Immature natural killer cell (primary cell): ENCODE measurements at regions not wholly inside any gene's neighbourhood (a gene's known extent, or its start where the extent isn't known, plus 50 kb on each side); places are given as distances from the start of the nearest gene placed in this dataset.

ENCODE experiments used
- DNase-seq, 3 donors: peaks; one replicate each; pipeline ENCODE4 v3.0.0; 2022; ENCODE audit warnings: mixed read lengths in 1 of 3
- H3K27ac Mint-ChIP-seq, 6 donors: one replicate each; pipeline ENCODE4 v1.8.0; 2020; ENCODE audit warnings: mixed read lengths in 6 of 6, mild to moderate bottlenecking in 5 of 6, inconsistent platforms in 4 of 6, moderate library complexity in 3 of 6
- H3K27me3 Mint-ChIP-seq, 3 donors: one replicate each; pipeline ENCODE4 v1.8.0; 2020 to 2021; ENCODE audit warnings: low read depth in 3 of 3, mild to moderate bottlenecking in 3 of 3, mixed read lengths in 3 of 3, moderate library complexity in 3 of 3, inconsistent platforms in 1 of 3
- H3K36me3 Mint-ChIP-seq, 3 donors: one replicate each; pipeline ENCODE4 v1.8.0; 2020; ENCODE audit warnings: mixed read lengths in 3 of 3, inconsistent platforms in 2 of 3, mild to moderate bottlenecking in 2 of 3
- H3K4me1 Mint-ChIP-seq, 2 donors: one replicate each; pipeline ENCODE4 v1.8.0; 2020; ENCODE audit warnings: inconsistent platforms in 2 of 2, mild to moderate bottlenecking in 2 of 2, mixed read lengths in 2 of 2, moderate library complexity in 1 of 2
- H3K4me3 Mint-ChIP-seq, 5 donors: one replicate each; pipeline ENCODE4 v1.8.0; 2020; ENCODE audit warnings: mild to moderate bottlenecking in 5 of 5, mixed read lengths in 5 of 5, inconsistent platforms in 3 of 5, moderate library complexity in 3 of 5
- H3K9me3 Mint-ChIP-seq, 6 donors: one replicate each; pipeline ENCODE4 v1.8.0; 2020; ENCODE audit warnings: mild to moderate bottlenecking in 6 of 6, mixed read lengths in 6 of 6, inconsistent platforms in 4 of 6, moderate library complexity in 3 of 6

GRCh38 chr18:61248589-61248988 lies 84.6 kb upstream of the CDH20 start:
- Mint-ChIP-seq H3K4me1 (no peaks in the 10 kb centered on the region), H3K9me3 (peaks cover 0 to 13% (median 5%) of the 10 kb centered on the region in 6 donors), H3K4me3 (no peak overlapping the region), H3K36me3 (no peaks in the 10 kb centered on the region), H3K27me3 (peaks cover 0 to 2% (median 0%) of the 10 kb centered on the region in 3 donors), H3K27ac (no peak overlapping the region)
- DNase-seq = no peak

- Mint-ChIP-seq H3K27ac (no peak overlapping the region), H3K36me3 (no peaks in the 10 kb centered on the region), H3K9me3 (peaks cover 0 to 15% (median 6%) of the 10 kb centered on the region in 6 donors), H3K27me3 (peaks cover 0 to 2% (median 0%) of the 10 kb centered on the region in 3 donors), H3K4me3 (no peak overlapping the region), H3K4me1 (no peaks in the 10 kb centered on the region)
- DNase-seq = no peak
Measured at GRCh38 chr18:61256291-61256690, 76.9 kb upstream of the CDH20 start.

- no peak overlapping the region for H3K27ac Mint-ChIP-seq
- no peaks in the 10 kb centered on the region for H3K27me3 Mint-ChIP-seq
- no peaks in the 10 kb centered on the region for H3K4me1 Mint-ChIP-seq
- no peak for DNase-seq
- H3K4me3 Mint-ChIP-seq = no peak overlapping the region
- peaks cover 0 to 25% (median 13%) of the 10 kb centered on the region in 6 donors for H3K9me3 Mint-ChIP-seq
- no peaks in the 10 kb centered on the region for H3K36me3 Mint-ChIP-seq
Measured at GRCh38 chr18:61261870-61262269, 71.4 kb upstream of the CDH20 start.

GRCh38 chr18:61272793-61273192 lies 60.4 kb upstream of the CDH20 start:
- H3K4me1 Mint-ChIP-seq = no peaks in the 10 kb centered on the region
- no peaks in the 10 kb centered on the region for H3K36me3 Mint-ChIP-seq
- no peak overlapping the region for H3K27ac Mint-ChIP-seq
- peaks cover 6 to 18% (median 7%) of the 10 kb centered on the region in 6 donors for H3K9me3 Mint-ChIP-seq
- DNase-seq = no peak
- H3K27me3 Mint-ChIP-seq = peaks cover 0 to 2% (median 2%) of the 10 kb centered on the region in 3 donors
- no peak overlapping the region for H3K4me3 Mint-ChIP-seq

GRCh38 chr18:61273533-61273932 lies 59.7 kb upstream of the CDH20 start:
- Mint-ChIP-seq H3K36me3 (no peaks in the 10 kb centered on the region), H3K27ac (no peak overlapping the region), H3K27me3 (peaks cover 0 to 2% (median 2%) of the 10 kb centered on the region in 3 donors), H3K4me3 (no peak overlapping the region), H3K4me1 (no peaks in the 10 kb centered on the region), H3K9me3 (peaks cover 5 to 18% (median 7%) of the 10 kb centered on the region in 6 donors)
- DNase-seq = no peak

- no peaks in the 10 kb centered on the region for H3K4me1 Mint-ChIP-seq
- H3K27me3 Mint-ChIP-seq = peaks cover 0 to 2% (median 2%) of the 10 kb centered on the region in 3 donors
- H3K36me3 Mint-ChIP-seq = no peaks in the 10 kb centered on the region
- DNase-seq = no peak
- H3K4me3 Mint-ChIP-seq = no peak overlapping the region
- H3K27ac Mint-ChIP-seq = no peak overlapping the region
- H3K9me3 Mint-ChIP-seq = peaks cover 5 to 13% (median 8%) of the 10 kb centered on the region in 6 donors
Measured at GRCh38 chr18:61274416-61274960, 58.7 kb upstream of the CDH20 start.

- peaks cover 6 to 23% (median 16%) of the 10 kb centered on the region in 6 donors for H3K9me3 Mint-ChIP-seq
- H3K4me1 Mint-ChIP-seq = no peaks in the 10 kb centered on the region
- peaks cover 0 to 3% (median 0%) of the 10 kb centered on the region in 3 donors for H3K27me3 Mint-ChIP-seq
- DNase-seq = no peak
- H3K36me3 Mint-ChIP-seq = no peaks in the 10 kb centered on the region
- H3K4me3 Mint-ChIP-seq = no peak overlapping the region
- H3K27ac Mint-ChIP-seq = no peak overlapping the region
Measured at GRCh38 chr18:61277808-61278207, 55.4 kb upstream of the CDH20 start.

- no peak overlapping the region for H3K4me3 Mint-ChIP-seq
- DNase-seq = no peak
- H3K36me3 Mint-ChIP-seq = no peaks in the 10 kb centered on the region
- H3K9me3 Mint-ChIP-seq = peaks cover 3 to 19% (median 12%) of the 10 kb centered on the region in 6 donors
- H3K4me1 Mint-ChIP-seq = no peaks in the 10 kb centered on the region
- peaks cover 0 to 1% (median 0%) of the 10 kb centered on the region in 3 donors for H3K27me3 Mint-ChIP-seq
- no peak overlapping the region for H3K27ac Mint-ChIP-seq
Measured at GRCh38 chr18:61281431-61281830, 51.8 kb upstream of the CDH20 start.

GRCh38 chr18:61282926-61283325 lies 50.3 kb upstream of the CDH20 start:
- H3K27ac Mint-ChIP-seq = no peak overlapping the region
- no peak overlapping the region for H3K4me3 Mint-ChIP-seq
- peaks cover 3 to 21% (median 11%) of the 10 kb centered on the region in 6 donors for H3K9me3 Mint-ChIP-seq
- no peaks in the 10 kb centered on the region for H3K36me3 Mint-ChIP-seq
- H3K4me1 Mint-ChIP-seq = no peaks in the 10 kb centered on the region
- no peak for DNase-seq
- H3K27me3 Mint-ChIP-seq = peaks cover 0 to 2% (median 1%) of the 10 kb centered on the region in 3 donors
